HCT116 (cell line): ENCODE measurements at regions not wholly inside any gene's neighbourhood (a gene's known extent, or its start where the extent isn't known, plus 50 kb on each side); places are given as distances from the start of the nearest gene placed in this dataset.

Source experiments
- ATAC-seq: fragments of 200-7000 bp; cut with Tn5 transposase; 2 replicates; pipeline ENCODE4 v1.9.1; 2020; ENCODE audit warnings: mild to moderate bottlenecking, moderate library complexity
- BruUV-seq: library from RNA; stranded (reverse); fragments of 400-500 nt; replicated peaks from 2 replicates; lab custom pipeline; 2021; lab: Mats Ljungman, UMichigan
- CTCF ChIA-PET: fragments of 300-600 bp; sonication (Branson Sonifier 250); formaldehyde crosslinking; loops from one replicate; lab custom pipeline; 2021; ENCODE audit warnings: antibody characterized with exemption; lab: Charles Lee
- POLR2A ChIA-PET: fragments of 300-600, 350-600 bp; sonication (Branson Sonifier 250); formaldehyde crosslinking; loops from one replicate; lab custom pipeline; 2021; ENCODE audit warnings: antibody characterized with exemption; lab: Charles Lee
- RAD21 ChIA-PET, 2 experiments: fragments of 300-600 bp; sonication (Branson Sonifier 250); formaldehyde crosslinking; loops; one replicate each; lab custom pipeline; 2023; ENCODE audit warnings: low total read pairs in 2 of 2; ENCODE audit not compliant: uncharacterized antibody in 2 of 2, unreplicated experiment in 2 of 2, low non-redundant PET in 1 of 2; lab: Charles Lee
- DNase-seq: peaks from one replicate; pipeline ENCODE4 v3.0.0-alpha.2; 2010; ENCODE audit warnings: low read depth, low spot score
- H2AFZ ChIP-seq: fragments of 200-600 bp; shearing (Covaris generic), sonication (generic); 2 replicates; pipeline ENCODE4 v1.6.1; 2017; ENCODE audit warnings: low read depth, mixed run types, mixed read lengths, antibody characterized with exemption, low read length; ENCODE audit not compliant: poor library complexity, severe bottlenecking
- H3K27ac ChIP-seq: 2 replicates; pipeline ENCODE4 v1.5.1; 2012; ENCODE audit warnings: low read depth, low read length
- H3K27me3 ChIP-seq: fragments of 200-600 bp; sonication (generic); 2 replicates; pipeline ENCODE4 v1.6.1; 2016; ENCODE audit warnings: mixed run types, low read length, mixed read lengths; ENCODE audit not compliant: insufficient read depth
- H3K36me3 ChIP-seq, 2 experiments: fragments of 200-500 bp in 1 of 2; fragments of 200-600 bp in 1 of 2; sonication (Bioruptor generic) in 1 of 2; sonication (generic) in 1 of 2; 2 replicates each; pipeline versions ENCODE4 v1.5.1 to v1.6.1; 2014 to 2016; ENCODE audit warnings: low read length in 2 of 2, inconsistent platforms in 1 of 2, mixed read lengths in 1 of 2, mixed run types in 1 of 2; ENCODE audit not compliant: insufficient read depth in 2 of 2, control insufficient read depth in 1 of 2
- H3K4me1 ChIP-seq, 2 experiments: fragments of 200-600 bp in 1 of 2; sonication (generic) in 1 of 2; 2 replicates each; pipeline versions ENCODE4 v1.5.1 to v1.6.1; 2012 to 2017; ENCODE audit warnings: low read length in 2 of 2, inconsistent platforms in 1 of 2, mild to moderate bottlenecking in 1 of 2, mixed read lengths in 1 of 2, mixed run types in 1 of 2, moderate library complexity in 1 of 2; ENCODE audit not compliant: insufficient read depth in 2 of 2, control insufficient read depth in 1 of 2
- H3K4me2 ChIP-seq: fragments of 200-600 bp; sonication (generic); 2 replicates; pipeline ENCODE4 v1.6.1; 2017; ENCODE audit warnings: mixed run types, low read length, mixed read lengths
- H3K4me3 ChIP-seq, 2 experiments: fragments of 200-600 bp in 1 of 2; sonication (generic) in 1 of 2; replicated peaks in 1 of 2; 2 replicates each; pipeline ENCODE4 v1.5.1; 2011 to 2016; ENCODE audit warnings: low read length in 2 of 2, control low read depth in 1 of 2, low read depth in 1 of 2, mild to moderate bottlenecking in 1 of 2, mixed read lengths in 1 of 2, mixed run types in 1 of 2
- H3K79me2 ChIP-seq: fragments of 200-600 bp; sonication (generic); 2 replicates; pipeline ENCODE4 v1.6.1; 2017; ENCODE audit warnings: mild to moderate bottlenecking, mixed run types, low read length, moderate library complexity, mixed read lengths; ENCODE audit not compliant: insufficient read depth
- H3K9ac ChIP-seq: fragments of 200-600 bp; sonication (generic); 2 replicates; pipeline ENCODE4 v1.6.1; 2016; ENCODE audit warnings: low read length, mixed read lengths
- H3K9me2 ChIP-seq: fragments of 200-600 bp; sonication (generic), shearing (Covaris generic); 2 replicates; pipeline ENCODE4 v1.6.1; 2017; ENCODE audit warnings: mixed run types, mild to moderate bottlenecking, moderate library complexity; ENCODE audit not compliant: insufficient read depth
- H3K9me3 ChIP-seq, 2 experiments: fragments of 200-500 bp in 1 of 2; fragments of 200-600 bp in 1 of 2; sonication (Bioruptor generic) in 1 of 2; sonication (generic) in 1 of 2; 2 replicates each; pipeline ENCODE4 v1.6.1; 2014 to 2017; ENCODE audit warnings: low read length in 2 of 2, mixed read lengths in 2 of 2, inconsistent platforms in 1 of 2, low read depth in 1 of 2, mild to moderate bottlenecking in 1 of 2, mixed run types in 1 of 2, moderate library complexity in 1 of 2; ENCODE audit not compliant: control insufficient read depth in 1 of 2, insufficient read depth in 1 of 2
- H4K20me1 ChIP-seq: fragments of 200-600 bp; sonication (generic), shearing (Covaris generic); 2 replicates; pipeline ENCODE4 v1.6.1; 2017; ENCODE audit warnings: mixed run types, mild to moderate bottlenecking, moderate library complexity; ENCODE audit not compliant: insufficient read depth
- CTCF ChIP-seq, 3 experiments: fragments of 200-600 bp in 1 of 3; sonication (generic) in 1 of 3; IDR thresholded peaks in 2 of 3; conservative IDR thresholded peaks in 1 of 3; 2 replicates each; pipeline ENCODE4 v1.5.1; 2012 to 2017; ENCODE audit warnings: low read depth in 2 of 3, low read length in 2 of 3, antibody characterized with exemption in 1 of 3, borderline replicate concordance in 1 of 3, control low read depth in 1 of 3, mild to moderate bottlenecking in 1 of 3, mixed read lengths in 1 of 3, mixed run types in 1 of 3, moderate library complexity in 1 of 3; ENCODE audit not compliant: insufficient read depth in 1 of 3
- EGR1 ChIP-seq: IDR thresholded peaks from 2 replicates; pipeline ENCODE4 v1.6.1; 2012; ENCODE audit warnings: low read depth
- EZH2phosphoT487 ChIP-seq: fragments of 200-600 bp; IDR thresholded peaks from 2 replicates; pipeline ENCODE4 v1.6.1; 2018; ENCODE audit warnings: antibody characterized with exemption, borderline replicate concordance
- POLR2A ChIP-seq: IDR thresholded peaks from 2 replicates; pipeline ENCODE4 v1.7.0; 2011; ENCODE audit warnings: borderline replicate concordance; ENCODE audit not compliant: insufficient read depth, insufficient read length; ENCODE audit errors: extremely low read depth
- POLR2AphosphoS5 ChIP-seq: IDR thresholded peaks from 2 replicates; pipeline ENCODE4 v1.6.1; 2011; ENCODE audit warnings: mild to moderate bottlenecking, low read depth, low read length, moderate library complexity
- REST ChIP-seq: IDR thresholded peaks from 2 replicates; pipeline ENCODE4 v1.6.1; 2012; ENCODE audit warnings: low read depth
- SIN3A ChIP-seq: IDR thresholded peaks from 2 replicates; pipeline ENCODE4 v1.6.1; 2012; ENCODE audit warnings: low read depth
- YY1 ChIP-seq: IDR thresholded peaks from 2 replicates; pipeline ENCODE4 v1.6.1; 2011; ENCODE audit warnings: low read length, low read depth, moderate library complexity, mild to moderate bottlenecking; ENCODE audit not compliant: insufficient replicate concordance; ENCODE audit errors: extremely low read depth
- intact Hi-C: fragments of 100-400 bp; cut with micrococcal nuclease; formaldehyde crosslinking; loops from 2 replicates; pipeline ENCODE4 v1.10.0; 2022

GRCh38 chrX:22664826-22665225 lies 334.9 kb upstream of the DDX53 start:
- no peak for ATAC-seq
- Histone ChIP-seq H3K36me3 (no peaks in the 10 kb centered on the region), H2AFZ (no peak overlapping the region), H3K9ac (no peak overlapping the region), H3K4me1 (no peaks in the 10 kb centered on the region), H3K27ac (no peak overlapping the region), H3K4me2 (no peak overlapping the region), H3K27me3 (no peaks in the 10 kb centered on the region), H3K9me2 (no peaks in the 10 kb centered on the region), H3K4me3 (no peak overlapping the region), H3K79me2 (no peaks in the 10 kb centered on the region), H3K9me3 (no peaks in the 10 kb centered on the region), H4K20me1 (no peaks in the 10 kb centered on the region)
- TF ChIP-seq EGR1 (no peak), REST (no peak), CTCF (IDR thresholded peaks at IDR 0.05 in 2 of 3, conservative IDR thresholded peaks at IDR 0.05 in 1 of 3; ENCODE audit: borderline replicate concordance in 1 of 3, insufficient read depth in 1 of 3, low read depth in 2 of 3, low read length in 2 of 3) (no peak), POLR2A (no peak), POLR2AphosphoS5 (no peak), YY1 (no peak), SIN3A (no peak), EZH2phosphoT487 (no peak)
- ChIA-PET CTCF (interaction anchor here (0.6 kb wide), 1 partner anchor 73 kb away, joined by 3 read pairs; no protein-coding TSS in a partner anchor), POLR2A (no interaction called here), RAD21 (no interaction called here)
- no TSS peak for BruUV-seq
- intact Hi-C loops = no loop called here
- DNase-seq = no peak
